ENCODE measurements at regions not wholly inside any gene's neighbourhood (a gene's known extent, or its start where the extent isn't known, plus 50 kb on each side); places are given as distances from the start of the nearest gene placed in this dataset.

DNA sequence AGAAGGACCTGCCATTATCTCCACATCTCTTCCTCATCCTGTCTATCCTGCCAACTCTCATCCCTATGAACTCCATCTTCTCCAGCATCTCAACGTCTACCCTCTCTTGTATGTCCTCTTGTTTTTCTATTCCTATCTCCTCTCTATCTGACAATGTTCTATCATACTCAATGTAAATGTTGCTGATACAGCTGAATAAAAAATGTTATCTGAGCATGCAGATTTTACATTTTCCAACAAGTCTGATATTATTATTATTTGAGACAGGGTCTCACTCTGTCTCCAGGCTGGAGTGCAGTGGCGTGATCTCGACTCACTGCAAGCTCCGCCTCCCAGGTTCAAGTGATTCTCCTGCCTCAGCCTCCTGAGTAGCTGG, 56.0 kb upstream of the RAI14 start:
- no peak overlapping the region for H3K27ac ChIP-seq (ENCODE audit: low read depth, low read length, poor library complexity, severe bottlenecking)
- H3K4me2 ChIP-seq (ENCODE audit: low read length), result no peak overlapping the region
- no peak overlapping the region for H3K4me3 ChIP-seq (ENCODE audit: low read depth, low read length, poor library complexity, severe bottlenecking)
- no peaks in the 10 kb centered on the region for H3K9me3 ChIP-seq (ENCODE audit: low read length)
- H3K9ac ChIP-seq (ENCODE audit: low read length), result no peak overlapping the region
- H3F3A ChIP-seq (ENCODE audit: insufficient read depth, low read length), result no peaks in the 10 kb centered on the region
- H3K36me3 ChIP-seq (ENCODE audit: insufficient read depth, low read length), result no peaks in the 10 kb centered on the region
- no peaks in the 10 kb centered on the region for H3K9me2 ChIP-seq (ENCODE audit: low read depth, low read length)
- no peaks in the 10 kb centered on the region for H3K4me1 ChIP-seq (ENCODE audit: insufficient read depth, low read length, severe bottlenecking)
- H3K27me3 ChIP-seq (ENCODE audit: insufficient read depth, low read length), result no peaks in the 10 kb centered on the region
- TF ChIP-seq, protein P1, sequence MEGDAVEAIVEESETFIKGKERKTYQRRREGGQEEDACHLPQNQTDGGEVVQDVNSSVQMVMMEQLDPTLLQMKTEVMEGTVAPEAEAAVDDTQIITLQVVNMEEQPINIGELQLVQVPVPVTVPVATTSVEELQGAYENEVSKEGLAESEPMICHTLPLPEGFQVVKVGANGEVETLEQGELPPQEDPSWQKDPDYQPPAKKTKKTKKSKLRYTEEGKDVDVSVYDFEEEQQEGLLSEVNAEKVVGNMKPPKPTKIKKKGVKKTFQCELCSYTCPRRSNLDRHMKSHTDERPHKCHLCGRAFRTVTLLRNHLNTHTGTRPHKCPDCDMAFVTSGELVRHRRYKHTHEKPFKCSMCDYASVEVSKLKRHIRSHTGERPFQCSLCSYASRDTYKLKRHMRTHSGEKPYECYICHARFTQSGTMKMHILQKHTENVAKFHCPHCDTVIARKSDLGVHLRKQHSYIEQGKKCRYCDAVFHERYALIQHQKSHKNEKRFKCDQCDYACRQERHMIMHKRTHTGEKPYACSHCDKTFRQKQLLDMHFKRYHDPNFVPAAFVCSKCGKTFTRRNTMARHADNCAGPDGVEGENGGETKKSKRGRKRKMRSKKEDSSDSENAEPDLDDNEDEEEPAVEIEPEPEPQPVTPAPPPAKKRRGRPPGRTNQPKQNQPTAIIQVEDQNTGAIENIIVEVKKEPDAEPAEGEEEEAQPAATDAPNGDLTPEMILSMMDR (IDR thresholded peaks at IDR 0.05; ENCODE audit: low read length), result no peak
- TF ChIP-seq EZH2 (IDR thresholded peaks at IDR 0.05; ENCODE audit: borderline replicate concordance, low read length), result no peak
- H3K79me2 ChIP-seq (ENCODE audit: insufficient read depth, low read length), result no peaks in the 10 kb centered on the region
- H4K20me1 ChIP-seq (ENCODE audit: insufficient read depth, low read length), result no peaks in the 10 kb centered on the region
- no peak overlapping the region for H2AFZ ChIP-seq (ENCODE audit: low read length)

- Histone ChIP-seq H3K27me3 (ENCODE audit: insufficient read depth, low read length) (no peaks in the 10 kb centered on the region), H2AFZ (ENCODE audit: low read length) (no peak overlapping the region), H3K79me2 (ENCODE audit: insufficient read depth, low read length) (no peaks in the 10 kb centered on the region), H3K36me3 (ENCODE audit: insufficient read depth, low read length) (no peaks in the 10 kb centered on the region), H4K20me1 (ENCODE audit: insufficient read depth, low read length) (no peaks in the 10 kb centered on the region), H3K4me3 (ENCODE audit: low read depth, low read length, poor library complexity, severe bottlenecking) (no peak overlapping the region), H3K9ac (ENCODE audit: low read length) (no peak overlapping the region), H3K4me2 (ENCODE audit: low read length) (no peak overlapping the region), H3K27ac (ENCODE audit: low read depth, low read length, poor library complexity, severe bottlenecking) (no peak overlapping the region), H3K9me3 (ENCODE audit: low read length) (no peaks in the 10 kb centered on the region), H3K9me2 (ENCODE audit: low read depth, low read length) (no peaks in the 10 kb centered on the region), H3K4me1 (ENCODE audit: insufficient read depth, low read length, severe bottlenecking) (no peaks in the 10 kb centered on the region), H3F3A (ENCODE audit: insufficient read depth, low read length) (no peaks in the 10 kb centered on the region)
- TF ChIP-seq, protein P1 (IDR thresholded peaks at IDR 0.05; ENCODE audit: low read length), result no peak
- TF ChIP-seq EZH2 (IDR thresholded peaks at IDR 0.05; ENCODE audit: borderline replicate concordance, low read length), result no peak
These were observed 52.8 kb upstream of the RAI14 start for GRCh38 chr5:34603378-34603777.

DNA sequence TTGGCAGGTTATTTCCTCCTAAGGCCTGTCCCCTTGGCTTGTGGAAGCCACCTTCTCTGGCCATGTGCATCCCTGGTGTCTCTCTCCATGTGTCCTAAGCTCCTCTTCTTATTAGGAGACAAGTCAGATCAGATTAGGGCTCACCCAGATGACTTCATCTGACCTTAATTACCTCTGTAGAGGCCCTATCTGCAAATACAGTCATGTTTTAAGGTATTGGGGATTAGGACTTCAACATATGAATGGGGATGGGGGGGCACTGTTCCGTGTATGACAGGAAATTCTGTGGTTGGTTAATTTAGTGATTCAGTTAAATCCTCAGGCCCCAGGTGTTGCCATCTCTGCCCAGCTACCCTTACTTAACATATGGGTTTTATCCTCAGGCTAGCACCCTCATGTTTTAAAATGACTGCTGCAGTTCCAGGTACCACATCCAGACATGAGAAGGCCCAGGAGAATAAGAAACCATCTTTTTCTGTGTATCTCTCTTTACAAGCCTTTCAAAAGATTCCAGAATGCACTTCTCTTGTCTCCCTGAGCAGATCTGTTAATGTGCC, 51.9 kb upstream of the RAI14 start:
- Histone ChIP-seq H3K9me2 (ENCODE audit: low read depth, low read length) (no peaks in the 10 kb centered on the region), H3K9me3 (ENCODE audit: low read length) (no peaks in the 10 kb centered on the region), H3K36me3 (ENCODE audit: insufficient read depth, low read length) (no peaks in the 10 kb centered on the region), H3K4me3 (ENCODE audit: low read depth, low read length, poor library complexity, severe bottlenecking) (no peak overlapping the region), H3K27me3 (ENCODE audit: insufficient read depth, low read length) (no peaks in the 10 kb centered on the region), H3K27ac (ENCODE audit: low read depth, low read length, poor library complexity, severe bottlenecking) (no peak overlapping the region), H3F3A (ENCODE audit: insufficient read depth, low read length) (no peaks in the 10 kb centered on the region), H3K4me2 (ENCODE audit: low read length) (no peak overlapping the region), H3K9ac (ENCODE audit: low read length) (no peak overlapping the region), H2AFZ (ENCODE audit: low read length) (no peak overlapping the region), H3K79me2 (ENCODE audit: insufficient read depth, low read length) (no peaks in the 10 kb centered on the region), H4K20me1 (ENCODE audit: insufficient read depth, low read length) (no peaks in the 10 kb centered on the region), H3K4me1 (ENCODE audit: insufficient read depth, low read length, severe bottlenecking) (no peaks in the 10 kb centered on the region)
- TF ChIP-seq, protein P1 (IDR thresholded peaks at IDR 0.05; ENCODE audit: low read length), result no peak
- no peak for TF ChIP-seq EZH2 (IDR thresholded peaks at IDR 0.05; ENCODE audit: borderline replicate concordance, low read length)

Measured in OCI-LY1 (cell line).